Smooth muscle cell (in vitro differentiated cells): ENCODE measurements at regions not wholly inside any gene's neighbourhood (a gene's known extent, or its start where the extent isn't known, plus 50 kb on each side); places are given as distances from the start of the nearest gene placed in this dataset.

ENCODE experiments used
- DNase-seq: peaks from one replicate; lab custom pipeline; 2025; ENCODE audit not compliant: unreplicated experiment; lab: John Stamatoyannopoulos, UW
- H2AFZ ChIP-seq: fragments of 200-600 bp; sonication (generic); 2 replicates; pipeline ENCODE4 v1.6.0; 2016; ENCODE audit warnings: antibody characterized with exemption, low read depth, mild to moderate bottlenecking
- H3F3A ChIP-seq: fragments of 200-600 bp; sonication (generic); 2 replicates; pipeline ENCODE4 v1.6.0; 2017; ENCODE audit warnings: antibody characterized with exemption, low read depth
- H3K27ac ChIP-seq: fragments of 200-600 bp; sonication (generic); 2 replicates; pipeline ENCODE4 v1.5.1; 2016; ENCODE audit warnings: low read depth, mild to moderate bottlenecking
- H3K27me3 ChIP-seq: fragments of 200-600 bp; sonication (generic); 2 replicates; pipeline ENCODE4 v1.6.1; 2016; ENCODE audit warnings: low read depth, mild to moderate bottlenecking
- H3K36me3 ChIP-seq: fragments of 200-600 bp; sonication (generic); 2 replicates; pipeline ENCODE4 v1.5.1; 2016; ENCODE audit warnings: low read depth
- H3K4me1 ChIP-seq: fragments of 200-600 bp; sonication (generic); 2 replicates; pipeline ENCODE4 v1.5.1; 2016; ENCODE audit warnings: low read depth
- H3K4me2 ChIP-seq: fragments of 200-600 bp; sonication (generic); 2 replicates; pipeline ENCODE4 v1.6.0; 2016; ENCODE audit warnings: mild to moderate bottlenecking
- H3K4me3 ChIP-seq: fragments of 200-600 bp; sonication (generic); 2 replicates; pipeline ENCODE4 v1.5.1; 2016; ENCODE audit warnings: mild to moderate bottlenecking
- H3K79me2 ChIP-seq: fragments of 200-600 bp; sonication (generic); 2 replicates; pipeline ENCODE4 v1.6.0; 2016; ENCODE audit warnings: low read depth, mild to moderate bottlenecking
- H3K9ac ChIP-seq: fragments of 200-600 bp; sonication (generic); 2 replicates; pipeline ENCODE4 v1.6.0; 2016; ENCODE audit warnings: low read depth
- H3K9me3 ChIP-seq: fragments of 200-600 bp; sonication (generic); replicated peaks from 2 replicates; pipeline ENCODE4 v1.5.1; 2016; ENCODE audit warnings: low read depth
- H4K20me1 ChIP-seq: fragments of 200-600 bp; sonication (generic); 2 replicates; pipeline ENCODE4 v1.6.0; 2016; ENCODE audit warnings: low read depth
- WGBS: methylation state at CpG from one replicate; pipeline ENCODE4 v1.1.7; 2016; ENCODE audit warnings: low lambda C conversion rate; 5-methylcytosine and 5-hydroxymethylcytosine counted together
- TF ChIP-seq, protein P1 (sequence below): fragments of 200-600 bp; sonication (generic); IDR thresholded peaks from 2 replicates; pipeline ENCODE4 v1.5.1; 2017; ENCODE audit warnings: borderline replicate concordance, mild to moderate bottlenecking, antibody characterized with exemption; ENCODE audit not compliant: insufficient read depth, poor library complexity, severe bottlenecking

DNA sequence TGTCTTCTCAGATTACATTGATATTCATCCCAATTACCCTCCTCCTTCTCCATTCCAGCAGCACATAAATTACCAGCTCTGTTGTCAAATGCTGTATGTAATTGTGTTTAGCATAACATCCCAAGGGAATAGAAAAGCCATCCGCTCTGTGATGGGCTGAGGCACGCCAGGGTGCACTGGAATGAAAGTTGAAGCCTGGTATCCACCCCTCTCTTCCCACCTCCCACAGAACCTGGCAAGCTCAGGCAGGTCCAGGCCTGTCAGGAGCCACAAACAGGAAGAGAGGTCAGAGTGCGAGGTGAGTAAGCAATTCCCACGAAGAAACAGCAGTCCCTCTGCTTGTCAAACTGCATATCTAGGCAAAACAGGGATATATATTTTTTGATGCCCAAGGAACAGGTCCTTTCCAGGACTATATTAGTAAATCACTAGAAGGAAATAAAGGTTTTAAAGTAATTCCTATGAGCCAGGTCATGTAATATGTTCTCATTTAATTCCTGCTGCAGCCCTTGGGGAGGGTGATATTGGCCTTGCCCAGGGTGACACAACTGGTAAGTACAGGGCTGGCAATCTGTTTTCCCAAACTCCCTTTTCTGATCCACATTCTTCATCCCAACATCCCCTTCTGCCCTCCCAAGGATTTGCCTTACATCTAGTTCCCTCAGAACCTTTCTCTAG lies 155.6 kb upstream of the GHITM start:
- no peak overlapping the region for H3K4me3 ChIP-seq
- H3K4me1 ChIP-seq: no peaks in the 10 kb centered on the region
- H3K9ac ChIP-seq: no peak overlapping the region
- TF ChIP-seq, protein P1, sequence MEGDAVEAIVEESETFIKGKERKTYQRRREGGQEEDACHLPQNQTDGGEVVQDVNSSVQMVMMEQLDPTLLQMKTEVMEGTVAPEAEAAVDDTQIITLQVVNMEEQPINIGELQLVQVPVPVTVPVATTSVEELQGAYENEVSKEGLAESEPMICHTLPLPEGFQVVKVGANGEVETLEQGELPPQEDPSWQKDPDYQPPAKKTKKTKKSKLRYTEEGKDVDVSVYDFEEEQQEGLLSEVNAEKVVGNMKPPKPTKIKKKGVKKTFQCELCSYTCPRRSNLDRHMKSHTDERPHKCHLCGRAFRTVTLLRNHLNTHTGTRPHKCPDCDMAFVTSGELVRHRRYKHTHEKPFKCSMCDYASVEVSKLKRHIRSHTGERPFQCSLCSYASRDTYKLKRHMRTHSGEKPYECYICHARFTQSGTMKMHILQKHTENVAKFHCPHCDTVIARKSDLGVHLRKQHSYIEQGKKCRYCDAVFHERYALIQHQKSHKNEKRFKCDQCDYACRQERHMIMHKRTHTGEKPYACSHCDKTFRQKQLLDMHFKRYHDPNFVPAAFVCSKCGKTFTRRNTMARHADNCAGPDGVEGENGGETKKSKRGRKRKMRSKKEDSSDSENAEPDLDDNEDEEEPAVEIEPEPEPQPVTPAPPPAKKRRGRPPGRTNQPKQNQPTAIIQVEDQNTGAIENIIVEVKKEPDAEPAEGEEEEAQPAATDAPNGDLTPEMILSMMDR: no peak
- no peaks in the 10 kb centered on the region for H3K27me3 ChIP-seq
- DNase-seq: no peak
- H3F3A ChIP-seq: no peaks in the 10 kb centered on the region
- no peak overlapping the region for H2AFZ ChIP-seq
- H3K36me3 ChIP-seq: no peaks in the 10 kb centered on the region
- H3K9me3 ChIP-seq: no peaks in the 10 kb centered on the region
- H3K27ac ChIP-seq: no peak overlapping the region
- WGBS: 58% methylated on average over 4 of the region's 4 CpGs
- no peaks in the 10 kb centered on the region for H4K20me1 ChIP-seq
- H3K4me2 ChIP-seq: no peak overlapping the region
- no peaks in the 10 kb centered on the region for H3K79me2 ChIP-seq

- Histone ChIP-seq H3K27ac (no peak overlapping the region), H3K36me3 (no peaks in the 10 kb centered on the region), H3K4me3 (no peak overlapping the region), H3K4me1 (no peaks in the 10 kb centered on the region), H3F3A (no peaks in the 10 kb centered on the region), H3K9ac (no peak overlapping the region), H3K9me3 (no peaks in the 10 kb centered on the region), H3K27me3 (no peaks in the 10 kb centered on the region), H4K20me1 (no peaks in the 10 kb centered on the region), H3K79me2 (no peaks in the 10 kb centered on the region), H2AFZ (no peak overlapping the region), H3K4me2 (no peak overlapping the region)
- DNase-seq: no peak
- TF ChIP-seq, protein P1: no peak
Observed at GRCh38 chr10:83984256-83984640, 155.1 kb upstream of the GHITM start.

DNA sequence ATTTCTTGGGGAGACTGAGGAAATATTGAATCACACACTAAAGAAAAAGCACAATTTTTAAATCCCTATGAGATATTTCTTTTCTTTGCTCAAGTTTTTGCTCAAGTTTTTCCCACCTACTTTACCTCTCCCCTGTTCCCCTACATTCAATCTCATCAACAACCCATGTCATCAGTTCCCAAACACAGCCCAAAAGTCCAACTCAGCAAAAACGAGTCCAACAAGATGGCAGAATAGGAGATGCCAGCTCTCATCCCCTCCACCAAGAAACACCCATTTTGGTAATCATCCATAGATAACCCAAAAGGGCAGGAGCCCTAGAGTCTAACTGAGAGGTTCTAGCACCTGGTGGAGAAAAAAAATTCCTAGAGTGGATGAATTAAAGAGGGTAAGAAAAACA lies 152.5 kb upstream of the GHITM start:
- Histone ChIP-seq H3K27me3 (no peaks in the 10 kb centered on the region), H3K4me2 (no peak overlapping the region), H3K27ac (no peak overlapping the region), H3K79me2 (no peaks in the 10 kb centered on the region), H3K4me1 (no peaks in the 10 kb centered on the region), H3K36me3 (no peaks in the 10 kb centered on the region), H4K20me1 (no peaks in the 10 kb centered on the region), H2AFZ (no peak overlapping the region), H3K9ac (no peak overlapping the region), H3K4me3 (no peak overlapping the region), H3K9me3 (no peaks in the 10 kb centered on the region), H3F3A (no peaks in the 10 kb centered on the region)
- TF ChIP-seq, protein P1: no peak
- WGBS: 88% methylated on average over 1 of the region's 1 CpG
- no peak for DNase-seq

GRCh38 chr10:83987216-83987615 lies 152.1 kb upstream of the GHITM start:
- H3K9me3 ChIP-seq: no peaks in the 10 kb centered on the region
- TF ChIP-seq, protein P1: no peak
- H3K36me3 ChIP-seq: no peaks in the 10 kb centered on the region
- H3K79me2 ChIP-seq: no peaks in the 10 kb centered on the region
- H3K4me3 ChIP-seq: no peak overlapping the region
- no peak overlapping the region for H3K27ac ChIP-seq
- no peak overlapping the region for H3K9ac ChIP-seq
- no peak for DNase-seq
- no peak overlapping the region for H3K4me2 ChIP-seq
- no peaks in the 10 kb centered on the region for H3K27me3 ChIP-seq
- no peaks in the 10 kb centered on the region for H3K4me1 ChIP-seq
- H2AFZ ChIP-seq: no peak overlapping the region
- H3F3A ChIP-seq: no peaks in the 10 kb centered on the region
- 73% methylated on average over 1 of the region's 1 CpG for WGBS
- H4K20me1 ChIP-seq: no peaks in the 10 kb centered on the region
